GM18858 (cell line): ENCODE measurements at regions not wholly inside any gene's neighbourhood (a gene's known extent, or its start where the extent isn't known, plus 50 kb on each side); places are given as distances from the start of the nearest gene placed in this dataset.

Source experiments
- ATAC-seq: cut with Tn5 transposase; IDR thresholded peaks from one replicate; pipeline ENCODE4 v1.9.1; 2021; ENCODE audit not compliant: unreplicated experiment

DNA sequence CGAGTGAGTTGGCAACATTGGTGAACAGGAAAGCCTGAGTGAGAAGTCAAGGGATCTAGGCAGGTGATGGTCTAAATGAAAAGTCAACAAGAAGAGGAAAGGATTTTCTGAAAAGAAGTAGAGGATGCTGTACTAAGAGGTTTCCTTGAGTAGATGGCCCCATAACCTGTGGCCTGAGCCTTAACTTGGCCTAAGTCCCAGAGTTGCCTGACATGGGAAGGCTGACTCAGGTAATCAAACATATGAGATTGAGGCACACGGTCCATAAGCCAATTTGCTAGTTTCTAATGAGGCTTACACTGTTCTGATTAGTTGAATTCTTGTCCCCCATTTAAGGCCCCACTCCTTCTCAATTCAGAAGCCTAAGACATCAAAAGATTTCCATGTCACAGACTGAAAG, 262.5 kb upstream of the LMCD1 start:
- no peak for ATAC-seq

DNA sequence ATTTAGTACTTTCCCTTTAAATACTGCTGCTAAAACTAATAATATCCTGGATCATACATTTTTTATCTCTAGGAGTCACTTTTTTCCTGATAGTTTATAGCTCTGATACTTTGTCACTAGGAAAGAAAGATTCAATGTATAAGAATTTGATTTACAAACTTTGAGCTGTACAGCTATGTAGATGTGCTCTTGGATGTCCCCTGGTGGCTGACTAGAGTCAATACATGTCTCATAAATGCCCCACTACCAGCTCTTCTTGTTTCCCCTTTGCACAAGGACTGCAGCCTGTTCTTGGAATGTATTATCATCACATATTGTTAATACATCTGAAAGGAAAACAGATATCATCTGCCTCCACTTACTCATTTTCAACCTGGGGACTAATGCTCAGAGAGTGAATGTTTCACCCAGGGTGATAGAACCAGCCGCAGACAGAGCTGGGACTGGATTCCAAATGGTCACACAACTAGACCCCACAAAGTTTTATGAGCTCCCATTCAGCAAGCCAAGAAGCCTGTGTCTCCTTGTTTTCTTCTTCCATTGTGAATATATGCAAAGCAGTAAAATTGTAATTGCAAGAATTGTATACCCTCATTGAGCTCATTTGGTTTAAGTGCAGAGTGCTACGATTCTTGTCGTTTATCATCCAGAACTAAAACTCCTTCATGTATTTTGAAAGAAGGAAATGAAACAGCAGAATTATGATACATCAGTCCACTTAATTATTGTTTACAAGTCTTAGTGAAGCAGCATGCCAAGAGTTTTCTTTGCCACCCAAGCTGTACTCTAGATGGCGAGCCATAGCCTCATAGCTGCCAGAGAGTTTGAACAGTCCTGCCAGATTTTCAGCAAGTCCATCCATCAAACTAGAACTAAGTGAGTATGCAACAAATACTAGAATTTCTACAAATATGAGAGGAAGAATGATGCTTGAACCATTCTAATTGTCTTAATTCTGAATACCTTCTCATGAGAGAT, 261.6 kb upstream of the LMCD1 start:
- ATAC-seq, result peak; percentile 97

DNA sequence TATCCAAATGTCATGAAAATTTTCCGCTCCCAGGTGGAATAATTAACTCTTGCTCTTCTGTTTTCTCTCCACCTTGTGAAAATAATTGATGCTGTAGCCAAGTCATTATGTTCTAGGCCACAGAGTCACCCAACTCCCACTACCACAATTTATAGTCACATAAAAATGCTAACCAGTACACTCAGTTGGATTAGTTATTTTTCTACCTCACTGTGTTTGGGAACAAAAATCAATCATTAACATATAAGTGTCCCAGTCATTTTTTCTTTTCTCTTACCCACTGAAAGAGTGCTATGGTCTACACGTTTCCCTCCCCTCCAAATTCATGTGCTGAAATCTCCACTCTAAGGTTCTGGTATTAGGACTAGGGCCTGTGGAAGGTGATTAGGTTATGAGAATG, 255.6 kb upstream of the LMCD1 start:
- ATAC-seq, result no peak

DNA sequence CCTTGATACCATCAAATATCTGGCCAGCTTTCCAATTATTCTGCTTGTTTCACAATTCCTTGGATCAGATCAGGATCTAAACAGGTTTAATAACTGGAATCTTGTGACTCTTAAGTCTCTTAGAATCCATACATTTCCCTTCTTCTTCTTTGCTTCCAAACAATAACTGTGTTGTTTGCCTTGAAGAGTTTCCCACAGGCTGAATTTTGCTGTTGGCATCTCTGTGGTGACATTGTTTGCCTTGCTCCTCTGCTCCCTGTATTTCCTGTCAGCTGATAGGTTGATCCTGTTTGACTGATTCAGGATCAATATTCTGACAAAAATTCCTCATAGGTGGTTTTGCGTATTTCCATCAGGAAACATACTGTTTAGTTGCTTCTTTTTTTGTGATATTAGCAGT, 248.4 kb upstream of the LMCD1 start:
- no peak for ATAC-seq

DNA sequence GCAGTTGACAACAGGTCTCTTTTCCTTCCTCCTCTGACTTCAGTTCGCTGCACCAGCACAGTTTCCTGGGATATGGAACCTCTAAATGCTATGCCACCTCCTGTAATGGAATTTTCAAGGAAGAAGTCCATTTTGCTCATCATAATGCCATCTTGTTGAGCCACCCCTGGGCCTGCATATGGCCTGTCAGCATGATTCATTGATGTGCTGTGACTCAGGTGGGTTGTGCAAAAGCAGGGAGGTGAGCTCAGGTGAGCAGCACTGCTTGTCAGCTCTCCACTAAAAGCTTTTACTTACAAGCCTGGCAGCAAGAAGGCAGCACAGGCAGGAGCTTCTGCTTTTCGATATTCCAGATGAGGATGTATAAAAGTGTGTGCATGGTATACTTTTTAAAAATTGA, 247.1 kb upstream of the LMCD1 start:
- no peak for ATAC-seq

DNA sequence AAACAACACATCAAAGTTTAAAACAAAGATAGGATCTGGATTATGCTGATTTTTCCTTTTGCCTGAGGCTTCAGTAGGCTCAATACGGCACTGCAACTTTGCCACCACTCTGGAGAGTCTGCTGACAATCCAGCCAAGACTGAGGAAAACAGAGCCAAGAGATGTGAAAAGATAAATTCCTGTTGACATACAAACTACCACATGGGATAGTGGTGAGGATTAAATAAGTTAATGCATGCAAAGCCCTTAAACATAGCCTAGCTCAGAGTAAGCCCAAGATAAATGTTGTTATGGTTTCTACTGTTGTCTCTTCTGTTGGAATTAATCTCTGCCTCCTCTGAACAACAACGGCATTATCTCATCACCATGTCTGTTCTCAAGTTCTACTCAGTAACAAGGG, 245.9 kb upstream of the LMCD1 start:
- ATAC-seq, result no peak

DNA sequence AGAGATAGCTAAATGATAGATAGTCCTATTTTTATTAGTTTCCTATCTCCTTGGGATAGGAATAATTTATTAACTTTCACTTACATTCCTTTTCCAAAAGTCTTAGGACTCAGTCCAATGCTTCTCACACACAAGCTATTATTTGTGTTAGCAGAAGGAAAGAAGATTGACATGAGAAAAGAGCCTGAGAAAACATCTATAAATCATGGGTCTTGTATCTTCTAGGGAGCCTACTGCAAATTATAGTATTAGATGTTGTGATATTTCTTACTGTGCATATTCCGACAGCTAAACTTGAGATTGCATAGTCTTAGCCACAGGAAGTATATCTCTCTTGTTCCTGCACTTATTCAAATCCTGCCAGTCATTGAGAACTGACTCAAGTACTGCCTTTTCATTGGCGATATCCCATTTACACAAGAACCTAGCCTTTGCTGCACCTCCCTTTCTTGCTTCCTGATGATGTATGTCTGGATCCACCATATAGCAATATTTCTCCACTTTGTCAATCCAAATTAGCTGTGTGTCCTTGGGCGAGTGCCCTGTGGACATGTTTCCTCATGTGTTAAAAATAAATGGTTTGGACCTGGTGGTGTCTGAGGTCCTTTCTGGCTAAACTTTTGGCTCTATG, 245.1 kb upstream of the LMCD1 start:
- no peak for ATAC-seq

DNA sequence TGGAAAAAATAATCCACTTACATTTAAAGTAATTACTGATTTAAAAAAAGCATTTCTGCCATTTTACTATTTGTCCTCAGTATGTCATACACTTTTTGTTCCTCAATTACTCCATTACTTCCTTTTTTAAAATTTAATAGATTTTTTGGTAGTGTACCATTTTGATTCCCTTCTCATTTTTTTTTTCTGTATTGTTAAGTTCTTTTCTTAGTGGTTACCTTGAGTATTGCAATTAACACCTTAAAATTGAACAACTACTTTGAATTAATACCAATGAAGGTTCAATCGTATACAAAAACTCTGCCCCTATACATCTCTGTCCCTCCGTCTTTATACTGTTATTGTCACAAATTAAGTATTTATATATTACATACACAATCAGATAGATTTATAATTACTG, 240.6 kb upstream of the LMCD1 start:
- no peak for ATAC-seq

DNA sequence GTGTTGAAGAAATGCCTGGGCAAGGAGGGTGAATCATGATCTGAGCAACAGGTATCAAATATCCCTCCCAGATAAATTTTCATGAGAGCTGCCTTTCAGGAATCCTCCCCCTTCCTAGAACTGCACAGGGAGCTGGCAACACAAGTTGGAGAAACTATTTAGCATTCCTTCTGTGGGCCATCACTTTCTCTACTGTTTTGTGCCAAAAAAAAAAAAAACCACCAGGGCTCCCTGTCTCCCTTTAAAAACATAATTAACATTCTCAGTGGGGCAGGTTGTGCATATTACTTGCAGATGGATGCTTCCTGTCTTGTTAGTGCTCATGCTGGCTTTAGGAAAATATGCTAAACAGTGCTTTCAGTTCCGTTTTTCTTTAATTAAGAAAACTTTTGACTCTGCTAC, 234.9 kb upstream of the LMCD1 start:
- ATAC-seq, result no peak

DNA sequence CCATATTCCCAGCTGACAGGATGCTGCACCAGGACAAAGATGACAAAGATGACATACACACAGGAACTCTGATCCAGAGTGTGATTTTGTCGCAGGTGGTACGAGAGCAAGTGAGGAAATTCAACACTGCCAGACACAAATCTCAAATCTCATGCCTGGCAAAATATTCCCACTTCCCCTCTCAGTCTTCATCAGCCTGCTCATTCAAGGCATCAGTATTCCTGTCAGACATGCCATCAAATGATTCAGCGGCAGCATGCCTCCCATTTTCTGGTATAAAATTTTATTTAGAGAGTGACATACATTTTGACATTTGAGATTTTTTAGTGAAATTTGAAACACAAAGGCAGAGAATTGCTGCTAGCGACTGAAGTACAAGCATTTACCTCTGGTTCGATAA, 228.1 kb upstream of the LMCD1 start:
- no peak for ATAC-seq

DNA sequence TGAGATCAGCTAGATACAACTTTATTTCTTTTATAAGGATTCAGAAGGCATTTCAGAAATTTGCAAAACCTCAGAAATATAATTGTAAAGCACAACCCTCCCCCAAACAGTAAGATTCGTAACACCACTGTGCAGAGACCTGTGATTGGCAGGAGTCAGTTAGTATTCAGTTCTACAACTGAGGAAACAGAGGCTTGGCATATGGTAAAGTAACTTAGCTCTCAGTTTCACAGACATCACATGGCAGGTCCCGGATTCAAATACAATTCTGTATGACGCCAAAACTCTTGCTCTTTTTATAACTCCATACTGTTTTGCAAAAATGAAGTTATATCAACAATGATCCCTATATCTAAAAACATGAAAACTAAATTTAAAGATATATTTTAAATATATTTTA, 225.6 kb upstream of the LMCD1 start:
- ATAC-seq, result no peak

DNA sequence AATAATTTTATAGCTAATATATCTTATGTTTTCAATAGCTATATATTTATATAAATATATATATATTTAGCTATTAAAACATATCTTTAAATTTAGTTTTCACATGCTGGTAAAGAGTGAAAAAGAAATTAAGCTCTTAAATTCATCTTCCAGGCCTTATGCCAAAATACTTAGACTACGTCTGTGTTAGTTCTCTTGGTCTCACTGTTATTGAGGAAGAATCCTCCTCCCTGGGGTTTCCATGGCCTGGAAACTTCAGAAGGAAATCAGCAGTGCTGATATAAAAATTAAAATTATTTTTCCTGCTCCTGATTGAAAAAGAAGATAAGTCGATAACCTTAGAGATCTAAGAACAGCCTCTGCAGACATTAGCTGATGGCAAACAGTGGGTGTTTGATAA, 225.1 kb upstream of the LMCD1 start:
- no peak for ATAC-seq

DNA sequence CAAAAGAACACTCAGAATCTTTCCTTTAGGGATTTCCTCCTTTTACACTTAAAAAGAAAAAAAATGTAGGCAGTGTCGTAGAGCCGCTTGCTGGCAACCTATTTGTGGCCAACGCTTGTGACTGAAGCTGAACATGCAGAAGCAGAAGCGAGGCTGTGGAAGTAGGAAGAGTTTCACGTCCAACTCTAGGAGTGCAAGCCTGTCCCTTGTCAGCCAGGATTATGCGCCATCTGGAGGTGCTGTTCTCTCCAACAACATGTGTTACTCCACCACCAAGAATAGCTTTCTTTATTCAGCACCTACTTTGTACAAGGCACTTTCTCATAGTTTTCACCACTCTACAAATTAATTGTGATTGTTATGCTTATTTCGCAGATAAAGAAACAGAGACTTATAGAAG, 223.2 kb upstream of the LMCD1 start:
- no peak for ATAC-seq

DNA sequence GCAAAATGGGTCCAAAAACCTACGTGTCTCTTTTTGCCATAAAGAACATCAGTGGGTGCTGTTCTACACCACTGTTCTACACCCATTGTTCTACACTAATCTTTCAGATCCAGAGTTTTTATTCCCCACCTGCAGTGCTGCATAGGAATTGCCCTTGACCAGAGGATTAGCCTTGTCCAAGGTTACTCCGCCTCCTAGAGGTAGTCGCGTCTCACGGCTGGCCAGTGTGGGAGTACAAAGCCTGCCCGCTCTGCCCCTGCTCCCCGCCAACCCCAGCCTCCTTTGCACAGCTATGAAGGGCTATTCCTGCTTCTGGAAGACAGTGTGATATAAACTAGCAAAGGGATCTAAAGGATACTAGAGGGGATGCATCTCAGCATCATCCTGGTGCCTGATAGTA, 222.1 kb upstream of the LMCD1 start:
- ATAC-seq, result no peak

DNA sequence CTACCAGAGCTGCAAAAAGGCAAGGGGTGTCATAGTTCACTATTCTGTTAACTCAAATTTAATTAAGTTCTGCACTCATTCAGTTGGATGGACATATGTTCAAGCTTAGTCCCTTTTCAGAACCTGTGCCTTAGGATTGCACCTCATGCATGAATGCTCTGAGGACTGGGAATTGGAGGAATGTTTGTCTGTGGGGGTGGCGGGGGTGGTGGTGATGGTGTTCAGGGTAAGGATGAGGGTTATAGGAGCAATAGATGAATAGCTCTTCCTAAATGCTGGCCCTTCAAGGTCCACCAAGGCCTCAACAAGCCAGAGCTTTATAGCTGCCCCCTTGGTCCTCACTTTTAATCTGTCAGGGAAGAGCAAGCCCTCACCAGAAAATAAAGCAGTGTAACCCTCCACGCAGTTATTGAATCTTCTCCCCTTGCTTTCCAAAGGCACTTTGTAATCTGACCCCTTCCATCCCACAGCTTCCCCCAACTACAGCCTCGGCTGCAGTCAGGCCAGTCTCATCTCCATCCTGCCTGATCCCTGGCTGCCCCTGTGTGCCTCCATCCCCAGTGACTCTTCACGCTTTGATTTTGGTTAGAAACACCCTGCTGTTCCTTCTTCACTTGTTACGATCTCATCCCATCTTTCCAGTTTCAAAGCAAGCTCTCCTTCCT, 221.6 kb upstream of the LMCD1 start:
- no peak for ATAC-seq

DNA sequence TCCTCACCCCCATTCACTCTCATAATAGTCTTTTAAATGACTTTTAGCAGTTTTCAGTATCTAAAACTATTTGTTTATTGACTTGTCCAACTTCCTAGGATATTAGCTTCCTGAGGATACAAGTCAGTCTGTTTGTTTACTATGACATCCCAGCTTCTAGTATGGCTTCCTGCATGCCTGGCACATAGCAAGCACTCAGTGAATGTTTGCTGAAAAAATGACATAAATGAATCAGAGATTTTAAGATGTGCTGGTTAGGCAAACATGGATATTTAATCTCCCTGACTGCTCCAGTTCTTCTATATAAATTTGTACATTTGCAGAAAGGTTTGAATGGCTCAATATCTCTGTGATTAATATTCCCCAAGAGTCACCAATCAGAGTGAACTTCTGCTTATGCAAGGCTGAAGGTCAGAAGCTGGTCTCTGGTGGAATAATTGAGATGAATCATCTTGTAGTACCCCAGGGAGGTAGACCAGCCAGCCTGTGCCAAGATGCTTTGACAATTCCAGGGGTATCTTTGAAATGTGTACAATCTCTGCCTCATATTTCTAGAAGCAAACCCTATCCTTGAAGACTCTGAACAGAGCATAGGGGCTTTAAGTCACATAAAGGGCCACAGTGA, 219.0 kb upstream of the LMCD1 start:
- no peak for ATAC-seq

DNA sequence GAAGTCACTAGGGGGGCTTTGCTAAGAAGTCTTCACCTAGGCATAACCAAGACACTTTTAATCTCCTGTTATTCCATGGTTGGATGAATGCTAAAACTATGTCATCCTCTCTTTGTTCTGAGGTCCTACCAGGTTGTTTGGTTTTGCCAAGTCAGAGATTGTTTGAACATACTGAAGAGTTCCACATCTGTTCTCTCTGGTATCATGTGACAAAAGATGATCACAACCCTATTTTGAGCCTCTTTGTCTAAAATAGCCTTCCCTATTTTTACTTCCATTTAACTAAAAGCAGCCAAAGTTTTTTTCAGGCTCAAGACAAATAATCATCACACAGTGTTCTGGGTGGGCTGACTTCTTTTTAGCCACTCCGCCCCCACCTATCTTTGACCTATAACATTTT, 218.4 kb upstream of the LMCD1 start:
- no peak for ATAC-seq

DNA sequence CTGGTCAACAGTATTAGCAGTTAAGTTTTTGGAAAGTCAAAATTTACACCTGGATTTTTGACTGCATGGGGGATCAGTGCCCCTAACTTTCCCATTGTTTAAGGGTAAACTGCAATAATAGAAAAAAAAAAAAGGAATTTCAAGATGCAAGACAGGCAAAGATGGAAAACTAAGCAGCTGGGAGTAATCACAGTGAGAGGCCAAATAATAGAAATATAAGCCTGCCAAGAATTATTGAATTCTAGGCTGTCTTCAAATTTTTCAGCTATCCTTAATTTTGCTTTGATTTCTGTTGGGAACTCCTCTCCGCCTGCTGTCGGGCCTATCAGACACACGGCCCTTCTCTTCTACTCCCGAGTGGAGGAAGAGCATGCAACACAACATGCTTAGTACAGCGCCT, 215.5 kb upstream of the LMCD1 start:
- no peak for ATAC-seq

DNA sequence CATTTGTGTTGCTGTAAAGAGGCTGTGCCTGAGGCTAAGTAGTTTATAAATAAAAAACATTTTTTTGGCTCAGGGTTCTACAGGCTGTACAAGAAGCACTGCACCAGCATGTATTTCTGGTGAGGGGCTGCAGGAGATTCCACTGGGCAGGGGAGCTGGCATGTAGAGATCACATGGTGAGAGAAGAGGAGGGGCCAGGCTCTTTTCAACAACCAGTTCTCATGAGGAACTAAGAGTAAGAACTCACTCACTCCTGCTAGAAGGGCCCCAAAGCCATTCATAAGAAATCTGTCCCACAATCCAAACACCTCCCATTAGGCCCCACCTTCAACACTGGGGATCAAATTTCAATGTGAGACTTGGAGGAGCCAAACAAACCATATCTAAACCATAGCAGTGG, 214.9 kb upstream of the LMCD1 start:
- ATAC-seq, result no peak

DNA sequence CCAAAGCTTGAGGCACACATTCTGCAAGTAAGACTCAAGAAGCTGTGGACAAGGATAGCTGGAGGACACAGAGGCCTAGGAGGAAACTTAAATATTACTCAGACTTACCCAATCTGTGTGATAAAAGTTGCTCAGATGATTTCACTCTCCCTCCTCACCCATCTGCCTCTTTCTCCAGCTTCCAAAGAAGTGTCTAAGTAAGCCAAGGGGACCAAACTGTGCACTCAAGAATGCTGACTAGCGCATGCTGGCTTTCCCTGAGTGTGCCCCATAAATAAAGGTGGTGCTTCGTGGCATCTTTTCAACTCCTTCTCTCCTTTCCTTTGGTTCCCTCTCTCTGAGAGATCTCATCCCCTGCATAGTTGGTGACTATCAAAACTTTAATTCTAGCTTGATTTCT, 211.0 kb upstream of the LMCD1 start:
- no peak for ATAC-seq

DNA sequence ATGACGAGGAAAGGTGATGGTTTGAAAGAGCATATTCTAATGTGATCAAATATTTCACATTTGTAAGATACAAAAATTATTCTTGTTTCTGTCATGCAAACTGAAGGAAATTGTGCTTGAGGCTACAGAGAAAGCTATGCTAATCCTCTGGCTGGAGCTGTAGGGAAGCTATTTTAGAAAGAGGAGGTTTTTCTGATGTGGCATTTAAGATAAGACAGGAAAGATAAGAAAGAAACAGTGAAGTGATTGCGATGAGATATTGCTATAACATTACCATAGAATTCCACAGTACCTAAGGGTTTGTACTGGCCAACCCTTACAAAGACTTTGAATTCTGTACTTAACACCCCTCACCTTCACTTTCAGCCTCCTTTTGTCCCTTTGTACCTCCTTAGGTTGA, 205.2 kb upstream of the LMCD1 start:
- no peak for ATAC-seq
